ENCODE measurements at regions not wholly inside any gene's neighbourhood (a gene's known extent, or its start where the extent isn't known, plus 50 kb on each side); places are given as distances from the start of the nearest gene placed in this dataset.

DNA sequence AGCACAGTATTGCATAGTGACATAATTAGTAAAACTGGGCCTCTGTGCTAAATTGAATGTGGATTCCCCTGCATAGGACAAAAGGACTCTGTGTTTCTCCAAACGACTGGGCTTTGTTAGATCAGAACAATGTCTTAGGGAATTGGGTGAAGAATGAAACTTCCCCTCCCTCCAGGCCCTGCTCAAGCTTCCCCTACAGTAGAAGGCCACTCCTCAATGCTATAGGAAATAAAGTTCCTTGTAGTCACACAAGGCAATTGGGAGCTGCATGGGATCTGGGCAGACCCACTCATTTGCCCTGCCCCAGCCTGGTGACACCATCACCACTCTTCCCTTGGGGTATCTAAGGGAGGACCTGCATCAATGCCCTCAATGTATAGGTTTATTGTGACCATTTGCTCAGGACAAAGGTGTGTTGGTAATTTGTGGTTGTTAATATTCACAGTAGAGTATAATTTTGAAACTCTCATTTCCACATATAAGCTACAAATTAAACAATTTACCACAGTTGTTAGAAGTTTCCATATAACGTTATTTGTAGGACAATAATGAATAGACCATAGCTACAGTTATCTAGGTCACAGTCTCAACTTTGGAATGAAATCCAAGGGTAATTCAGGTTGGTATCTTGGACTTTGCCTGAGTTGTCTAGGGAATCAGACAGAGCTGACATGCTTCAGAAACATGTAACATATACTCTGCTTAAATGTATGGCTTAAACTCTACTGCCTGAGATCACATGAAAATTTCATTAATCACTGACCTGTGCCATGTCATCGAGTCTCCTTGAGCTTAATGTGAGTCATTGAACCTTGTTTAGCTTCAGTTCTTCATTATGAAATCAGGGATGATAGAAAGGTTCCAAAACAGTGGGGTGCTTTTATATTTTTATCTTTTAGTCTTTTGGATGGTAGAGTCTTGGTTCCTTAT is 64.8 kb upstream of the DARS1 start:
- no peak overlapping the region for H3K9ac ChIP-seq (ENCODE audit: low read length)
- H3K9me3 Mint-ChIP-seq (ENCODE audit: insufficient read depth): no peaks in the 10 kb centered on the region
- no peaks in the 10 kb centered on the region for H3K9me3 ChIP-seq (ENCODE audit: control extremely low read depth in 1 of 3, control insufficient read depth in 2 of 3, insufficient read depth in 1 of 3, low read length in 2 of 3)
- intact Hi-C loops (cut with micrococcal nuclease): loop anchor here (5.0 kb wide), 2 partner anchors 33 to 57 kb away; no protein-coding TSS in a partner anchor
- no peak overlapping the region for H3K4me3 Mint-ChIP-seq
- peaks cover 55% of the 10 kb centered on the region for H3K4me1 Mint-ChIP-seq
- DNase-seq: no peak
- peaks cover 24 to 27% of the 10 kb centered on the region in 2 donors for H3K4me1 ChIP-seq (ENCODE audit: control insufficient read depth in 2 of 2, insufficient read depth in 2 of 2, low read length in 2 of 2)
- ChIA-PET POLR2A (no interaction called here), CTCF (interaction anchor here (1.0 kb wide), 1 partner anchor 334 kb away, joined by 3 read pairs; no protein-coding TSS in a partner anchor)
- H3K79me2 ChIP-seq (ENCODE audit: control insufficient read depth, insufficient read depth, low read length): no peaks in the 10 kb centered on the region
- H3K4me3 ChIP-seq (ENCODE audit: control extremely low read depth in 1 of 5, extremely low read depth in 1 of 5, insufficient read depth in 1 of 5, low read depth in 2 of 5, low read length in 4 of 5): no peak overlapping the region
- no peaks in the 10 kb centered on the region for H3K27me3 Mint-ChIP-seq
- H3K27me3 ChIP-seq (replicated peaks in 1 of 4; ENCODE audit: control extremely low read depth in 1 of 4, control insufficient read depth in 3 of 4, insufficient read depth in 4 of 4, low read length in 3 of 4): no peaks in the 10 kb centered on the region
- no peak overlapping the region for H2AFZ ChIP-seq (ENCODE audit: insufficient read depth, low read depth, low read length, poor library complexity, severe bottlenecking)
- ATAC-seq (ENCODE audit: low read depth): no peak
- H3K36me3 ChIP-seq (replicated peaks in 1 of 2; ENCODE audit: control extremely low read depth in 1 of 2, control insufficient read depth in 1 of 2, extremely low read depth in 1 of 2, insufficient read depth in 2 of 2, low read length in 1 of 2): no peaks in the 10 kb centered on the region
- H3K27ac Mint-ChIP-seq: no peak overlapping the region
- no peak overlapping the region for H3K4me2 ChIP-seq (replicated peaks; ENCODE audit: low read depth, low read length, poor library complexity, severe bottlenecking)
- TF ChIP-seq EZH2 (IDR thresholded peaks at IDR 0.05; ENCODE audit: borderline replicate concordance, insufficient read depth, low read depth, low read length, poor library complexity, severe bottlenecking): no peak
- TF ChIP-seq, protein P1, sequence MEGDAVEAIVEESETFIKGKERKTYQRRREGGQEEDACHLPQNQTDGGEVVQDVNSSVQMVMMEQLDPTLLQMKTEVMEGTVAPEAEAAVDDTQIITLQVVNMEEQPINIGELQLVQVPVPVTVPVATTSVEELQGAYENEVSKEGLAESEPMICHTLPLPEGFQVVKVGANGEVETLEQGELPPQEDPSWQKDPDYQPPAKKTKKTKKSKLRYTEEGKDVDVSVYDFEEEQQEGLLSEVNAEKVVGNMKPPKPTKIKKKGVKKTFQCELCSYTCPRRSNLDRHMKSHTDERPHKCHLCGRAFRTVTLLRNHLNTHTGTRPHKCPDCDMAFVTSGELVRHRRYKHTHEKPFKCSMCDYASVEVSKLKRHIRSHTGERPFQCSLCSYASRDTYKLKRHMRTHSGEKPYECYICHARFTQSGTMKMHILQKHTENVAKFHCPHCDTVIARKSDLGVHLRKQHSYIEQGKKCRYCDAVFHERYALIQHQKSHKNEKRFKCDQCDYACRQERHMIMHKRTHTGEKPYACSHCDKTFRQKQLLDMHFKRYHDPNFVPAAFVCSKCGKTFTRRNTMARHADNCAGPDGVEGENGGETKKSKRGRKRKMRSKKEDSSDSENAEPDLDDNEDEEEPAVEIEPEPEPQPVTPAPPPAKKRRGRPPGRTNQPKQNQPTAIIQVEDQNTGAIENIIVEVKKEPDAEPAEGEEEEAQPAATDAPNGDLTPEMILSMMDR (IDR thresholded peaks at IDR 0.05): no peak
- no peak overlapping the region for H3K27ac ChIP-seq (ENCODE audit: low read length in 2 of 2)
- H4K20me1 ChIP-seq (ENCODE audit: control insufficient read depth, insufficient read depth, low read length, poor library complexity, severe bottlenecking): no peaks in the 10 kb centered on the region
- WGBS (ENCODE audit: insufficient coverage): no CpG with 5 or more reads among the region's 3 CpGs
